ENCODE measurements at regions not wholly inside any gene's neighbourhood (a gene's known extent, or its start where the extent isn't known, plus 50 kb on each side); places are given as distances from the start of the nearest gene placed in this dataset.

GRCh38 chr14:26872515-26873361 is 274.9 kb upstream of the NOVA1 start:
- Histone ChIP-seq H3K4me1 (ENCODE audit: insufficient read depth, low read length) (no peaks in the 10 kb centered on the region), H2AFZ (ENCODE audit: low read length) (no peak overlapping the region), H4K20me1 (ENCODE audit: insufficient read depth, low read length) (no peaks in the 10 kb centered on the region), H3K4me2 (ENCODE audit: insufficient read depth, low read length) (no peak overlapping the region), H3K79me2 (ENCODE audit: insufficient read depth, low read length) (no peaks in the 10 kb centered on the region), H3K36me3 (ENCODE audit: insufficient read depth, low read length) (no peaks in the 10 kb centered on the region), H3K4me3 (ENCODE audit: insufficient read depth, low read length) (no peak overlapping the region), H3K27ac (ENCODE audit: low read depth, low read length) (no peak overlapping the region), H3K9me3 (ENCODE audit: low read depth, low read length) (peaks cover 3% of the 10 kb centered on the region), H3K27me3 (ENCODE audit: insufficient read depth, low read length) (no peaks in the 10 kb centered on the region)
- TF ChIP-seq CTCF (IDR thresholded peaks at IDR 0.05; ENCODE audit: extremely low read depth, low read depth, low read length) = no peak
- DNase-seq (ENCODE audit: insufficient read length, low spot score, missing footprints) = no peak

GRCh38 chr14:26873362-26873960 is 275.6 kb upstream of the NOVA1 start:
- peaks cover 3% of the 10 kb centered on the region for H3K9me3 ChIP-seq (ENCODE audit: low read depth, low read length)
- TF ChIP-seq CTCF (IDR thresholded peaks at IDR 0.05; ENCODE audit: extremely low read depth, low read depth, low read length) = no peak
- H3K4me3 ChIP-seq (ENCODE audit: insufficient read depth, low read length) = no peak overlapping the region
- no peaks in the 10 kb centered on the region for H3K27me3 ChIP-seq (ENCODE audit: insufficient read depth, low read length)
- no peaks in the 10 kb centered on the region for H3K79me2 ChIP-seq (ENCODE audit: insufficient read depth, low read length)
- DNase-seq (ENCODE audit: insufficient read length, low spot score, missing footprints) = no peak
- no peak overlapping the region for H2AFZ ChIP-seq (ENCODE audit: low read length)
- H3K27ac ChIP-seq (ENCODE audit: low read depth, low read length) = no peak overlapping the region
- no peak overlapping the region for H3K4me2 ChIP-seq (ENCODE audit: insufficient read depth, low read length)
- no peaks in the 10 kb centered on the region for H3K36me3 ChIP-seq (ENCODE audit: insufficient read depth, low read length)
- H4K20me1 ChIP-seq (ENCODE audit: insufficient read depth, low read length) = no peaks in the 10 kb centered on the region
- H3K4me1 ChIP-seq (ENCODE audit: insufficient read depth, low read length) = no peaks in the 10 kb centered on the region

GRCh38 chr14:26887847-26888246 is 290.0 kb upstream of the NOVA1 start:
- Histone ChIP-seq H3K79me2 (ENCODE audit: insufficient read depth, low read length) (no peaks in the 10 kb centered on the region), H3K4me1 (ENCODE audit: insufficient read depth, low read length) (no peaks in the 10 kb centered on the region), H3K4me2 (ENCODE audit: insufficient read depth, low read length) (no peak overlapping the region), H3K4me3 (ENCODE audit: insufficient read depth, low read length) (no peak overlapping the region), H4K20me1 (ENCODE audit: insufficient read depth, low read length) (no peaks in the 10 kb centered on the region), H3K27ac (ENCODE audit: low read depth, low read length) (no peak overlapping the region), H3K27me3 (ENCODE audit: insufficient read depth, low read length) (no peaks in the 10 kb centered on the region), H3K36me3 (ENCODE audit: insufficient read depth, low read length) (no peaks in the 10 kb centered on the region), H3K9me3 (ENCODE audit: low read depth, low read length) (peaks cover 5% of the 10 kb centered on the region), H2AFZ (ENCODE audit: low read length) (no peak overlapping the region)
- DNase-seq (ENCODE audit: insufficient read length, low spot score, missing footprints) = no peak
- TF ChIP-seq CTCF (IDR thresholded peaks at IDR 0.05; ENCODE audit: extremely low read depth, low read depth, low read length) = no peak

- no peak for DNase-seq (ENCODE audit: insufficient read length, low spot score, missing footprints)
- no peak overlapping the region for H3K27ac ChIP-seq (ENCODE audit: low read depth, low read length)
- TF ChIP-seq CTCF (IDR thresholded peaks at IDR 0.05; ENCODE audit: extremely low read depth, low read depth, low read length) = no peak
Observed at GRCh38 chr14:26888592-26888991, 290.8 kb upstream of the NOVA1 start.

More at GRCh38 chr14:26888592-26888991, 290.8 kb upstream of the NOVA1 start:
- no peaks in the 10 kb centered on the region for H3K4me1 ChIP-seq (ENCODE audit: insufficient read depth, low read length)
- no peaks in the 10 kb centered on the region for H3K27me3 ChIP-seq (ENCODE audit: insufficient read depth, low read length)
- no peaks in the 10 kb centered on the region for H3K79me2 ChIP-seq (ENCODE audit: insufficient read depth, low read length)
- no peaks in the 10 kb centered on the region for H3K36me3 ChIP-seq (ENCODE audit: insufficient read depth, low read length)
- H3K4me3 ChIP-seq (ENCODE audit: insufficient read depth, low read length) = no peak overlapping the region
- no peaks in the 10 kb centered on the region for H4K20me1 ChIP-seq (ENCODE audit: insufficient read depth, low read length)
- no peak overlapping the region for H2AFZ ChIP-seq (ENCODE audit: low read length)
- H3K4me2 ChIP-seq (ENCODE audit: insufficient read depth, low read length) = no peak overlapping the region
- H3K9me3 ChIP-seq (ENCODE audit: low read depth, low read length) = peaks cover 5% of the 10 kb centered on the region
